ENCODE measurements at regions not wholly inside any gene's neighbourhood (a gene's known extent, or its start where the extent isn't known, plus 50 kb on each side); places are given as distances from the start of the nearest gene placed in this dataset.

DNA sequence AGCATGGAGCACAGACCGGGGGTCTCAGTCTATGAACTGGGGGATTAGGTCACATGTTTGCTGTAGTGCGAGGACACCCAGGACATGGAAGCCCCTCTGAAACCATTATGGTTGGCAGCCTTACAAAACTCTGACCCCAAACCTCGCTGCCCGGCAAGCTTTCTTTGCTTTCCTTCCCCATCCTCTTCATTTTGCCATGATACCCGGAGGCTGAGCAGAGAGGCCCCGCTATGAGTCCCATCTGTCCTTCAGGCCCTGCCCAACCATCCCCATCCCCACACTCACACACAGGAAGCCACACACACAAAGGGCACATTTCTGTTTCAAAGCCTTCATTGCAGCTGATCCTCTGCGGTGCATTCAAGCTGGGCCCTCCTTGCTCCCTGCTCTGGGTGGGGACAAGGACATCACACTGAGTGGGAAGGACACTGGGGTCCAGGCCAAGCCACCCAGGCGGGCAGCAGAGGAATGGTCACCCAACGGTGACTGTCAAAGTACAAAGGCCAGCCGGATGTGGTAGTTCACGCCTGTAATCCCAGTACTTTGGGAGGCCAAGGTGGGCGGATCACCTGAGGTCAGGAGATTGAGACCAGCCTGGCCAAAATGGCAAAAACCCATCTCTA lies 176.5 kb downstream of the CTTN start:
- no peak overlapping the region for H3K27ac ChIP-seq (ENCODE audit: low read depth, low read length)
- no peaks in the 10 kb centered on the region for H3K36me3 ChIP-seq (ENCODE audit: low read length)
- H4K20me1 ChIP-seq (ENCODE audit: low read depth, low read length) = no peaks in the 10 kb centered on the region
- H3F3A ChIP-seq (ENCODE audit: insufficient read depth) = no peaks in the 10 kb centered on the region
- no peaks in the 10 kb centered on the region for H3K9me3 ChIP-seq (ENCODE audit: insufficient read depth, low read length)
- no peaks in the 10 kb centered on the region for H3K79me2 ChIP-seq (ENCODE audit: insufficient read depth, low read length)
- no peaks in the 10 kb centered on the region for H3K27me3 ChIP-seq (ENCODE audit: low read length)
- no peak for TF ChIP-seq EZH2phosphoT487 (conservative IDR thresholded peaks at IDR 0.05; ENCODE audit: low read length)
- TF ChIP-seq, protein P1, sequence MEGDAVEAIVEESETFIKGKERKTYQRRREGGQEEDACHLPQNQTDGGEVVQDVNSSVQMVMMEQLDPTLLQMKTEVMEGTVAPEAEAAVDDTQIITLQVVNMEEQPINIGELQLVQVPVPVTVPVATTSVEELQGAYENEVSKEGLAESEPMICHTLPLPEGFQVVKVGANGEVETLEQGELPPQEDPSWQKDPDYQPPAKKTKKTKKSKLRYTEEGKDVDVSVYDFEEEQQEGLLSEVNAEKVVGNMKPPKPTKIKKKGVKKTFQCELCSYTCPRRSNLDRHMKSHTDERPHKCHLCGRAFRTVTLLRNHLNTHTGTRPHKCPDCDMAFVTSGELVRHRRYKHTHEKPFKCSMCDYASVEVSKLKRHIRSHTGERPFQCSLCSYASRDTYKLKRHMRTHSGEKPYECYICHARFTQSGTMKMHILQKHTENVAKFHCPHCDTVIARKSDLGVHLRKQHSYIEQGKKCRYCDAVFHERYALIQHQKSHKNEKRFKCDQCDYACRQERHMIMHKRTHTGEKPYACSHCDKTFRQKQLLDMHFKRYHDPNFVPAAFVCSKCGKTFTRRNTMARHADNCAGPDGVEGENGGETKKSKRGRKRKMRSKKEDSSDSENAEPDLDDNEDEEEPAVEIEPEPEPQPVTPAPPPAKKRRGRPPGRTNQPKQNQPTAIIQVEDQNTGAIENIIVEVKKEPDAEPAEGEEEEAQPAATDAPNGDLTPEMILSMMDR (IDR thresholded peaks at IDR 0.05; ENCODE audit: insufficient read depth, low read length, poor library complexity, severe bottlenecking) = no peak
- no peak overlapping the region for H2AFZ ChIP-seq (ENCODE audit: low read depth, low read length, severe bottlenecking)
- H3K9ac ChIP-seq (ENCODE audit: low read length) = no peak overlapping the region
- H3K4me2 ChIP-seq (ENCODE audit: low read depth, low read length, poor library complexity, severe bottlenecking) = no peak overlapping the region
- no peak overlapping the region for H3K4me3 ChIP-seq (ENCODE audit: insufficient read depth, low read length, poor library complexity, severe bottlenecking)
- H3K9me2 ChIP-seq (replicated peaks; ENCODE audit: insufficient read depth, low read length) = no peaks in the 10 kb centered on the region

DNA sequence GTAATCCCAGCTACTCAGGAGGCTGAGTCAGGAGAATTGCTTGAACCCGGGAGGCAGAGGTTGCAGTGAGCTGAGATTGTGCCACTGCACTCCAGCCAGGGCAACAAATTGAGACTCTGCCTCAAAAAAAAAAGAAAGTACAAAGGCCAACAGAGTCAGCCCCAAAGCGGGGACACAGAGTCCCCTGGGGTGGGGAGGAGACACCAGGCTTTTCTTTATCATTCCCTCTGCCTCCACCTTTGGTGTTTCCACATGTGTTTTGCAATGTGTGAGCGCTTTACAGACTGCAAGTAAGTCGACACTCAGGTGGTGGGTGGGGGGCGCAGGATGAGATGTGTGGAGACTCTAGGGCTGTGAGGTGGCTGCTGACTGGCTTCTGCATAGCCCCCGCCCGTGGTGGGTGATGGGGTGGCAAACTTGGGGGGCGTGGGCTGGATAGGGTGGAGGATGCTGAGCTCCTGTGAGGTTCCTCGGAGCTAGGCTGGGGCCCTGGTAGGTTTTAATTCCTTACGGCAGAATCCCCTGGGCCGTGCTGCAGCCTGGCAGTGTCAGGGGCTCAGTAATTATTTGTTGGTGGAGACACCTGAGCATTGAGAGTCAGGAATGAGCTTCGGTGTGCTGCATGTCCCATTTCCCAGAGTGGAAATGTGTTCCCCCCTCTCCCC lies 177.2 kb downstream of the CTTN start:
- Histone ChIP-seq H3K9ac (ENCODE audit: low read length) (no peak overlapping the region), H3K9me3 (ENCODE audit: insufficient read depth, low read length) (no peaks in the 10 kb centered on the region)
- TF ChIP-seq, protein P1 (IDR thresholded peaks at IDR 0.05; ENCODE audit: insufficient read depth, low read length, poor library complexity, severe bottlenecking) = no peak
- TF ChIP-seq EZH2phosphoT487 (conservative IDR thresholded peaks at IDR 0.05; ENCODE audit: low read length) = no peak

DNA sequence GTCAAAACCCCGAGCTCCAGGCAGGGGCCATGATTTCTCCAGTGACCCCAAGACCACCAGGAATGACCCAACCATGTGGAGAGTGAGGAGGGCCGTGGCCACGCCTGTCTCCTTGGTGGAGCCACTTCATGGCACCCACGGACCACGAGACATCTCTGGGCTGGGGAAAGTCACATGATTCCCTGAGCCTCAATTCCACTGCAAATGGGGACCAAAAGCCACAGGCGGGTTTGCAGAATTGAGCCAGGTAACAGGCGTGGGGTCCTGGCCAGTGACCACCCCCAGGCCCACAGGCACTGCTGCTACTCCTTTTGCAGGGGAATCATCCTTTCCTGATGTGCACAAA lies 178.9 kb downstream of the CTTN start:
- TF ChIP-seq, protein P1 (IDR thresholded peaks at IDR 0.05; ENCODE audit: insufficient read depth, low read length, poor library complexity, severe bottlenecking) = no peak
- TF ChIP-seq EZH2phosphoT487 (conservative IDR thresholded peaks at IDR 0.05; ENCODE audit: low read length) = no peak
- Histone ChIP-seq H3K36me3 (ENCODE audit: low read length) (no peaks in the 10 kb centered on the region), H4K20me1 (ENCODE audit: low read depth, low read length) (no peaks in the 10 kb centered on the region), H3K9me2 (replicated peaks; ENCODE audit: insufficient read depth, low read length) (no peaks in the 10 kb centered on the region), H3K4me3 (ENCODE audit: insufficient read depth, low read length, poor library complexity, severe bottlenecking) (no peak overlapping the region), H3K27me3 (ENCODE audit: low read length) (no peaks in the 10 kb centered on the region), H3F3A (ENCODE audit: insufficient read depth) (no peaks in the 10 kb centered on the region), H2AFZ (ENCODE audit: low read depth, low read length, severe bottlenecking) (no peak overlapping the region), H3K27ac (ENCODE audit: low read depth, low read length) (no peak overlapping the region), H3K79me2 (ENCODE audit: insufficient read depth, low read length) (no peaks in the 10 kb centered on the region), H3K9me3 (ENCODE audit: insufficient read depth, low read length) (no peaks in the 10 kb centered on the region), H3K9ac (ENCODE audit: low read length) (no peak overlapping the region), H3K4me2 (ENCODE audit: low read depth, low read length, poor library complexity, severe bottlenecking) (no peak overlapping the region)

More for the DNA sequence above, 177.2 kb downstream of the CTTN start:
- Histone ChIP-seq H3K4me2 (ENCODE audit: low read depth, low read length, poor library complexity, severe bottlenecking) (no peak overlapping the region), H3K36me3 (ENCODE audit: low read length) (no peaks in the 10 kb centered on the region), H2AFZ (ENCODE audit: low read depth, low read length, severe bottlenecking) (no peak overlapping the region), H3K79me2 (ENCODE audit: insufficient read depth, low read length) (no peaks in the 10 kb centered on the region), H3K27me3 (ENCODE audit: low read length) (no peaks in the 10 kb centered on the region), H3F3A (ENCODE audit: insufficient read depth) (no peaks in the 10 kb centered on the region), H4K20me1 (ENCODE audit: low read depth, low read length) (no peaks in the 10 kb centered on the region), H3K27ac (ENCODE audit: low read depth, low read length) (no peak overlapping the region), H3K4me3 (ENCODE audit: insufficient read depth, low read length, poor library complexity, severe bottlenecking) (no peak overlapping the region), H3K9me2 (replicated peaks; ENCODE audit: insufficient read depth, low read length) (no peaks in the 10 kb centered on the region)
